ENCODE measurements at regions not wholly inside any gene's neighbourhood (a gene's known extent, or its start where the extent isn't known, plus 50 kb on each side); places are given as distances from the start of the nearest gene placed in this dataset.
"Not testable (repeated sequence)": the region's sequence is repeated elsewhere in the genome, so short reads cannot be mapped to it uniquely, and the experiment has no call there.

DNA sequence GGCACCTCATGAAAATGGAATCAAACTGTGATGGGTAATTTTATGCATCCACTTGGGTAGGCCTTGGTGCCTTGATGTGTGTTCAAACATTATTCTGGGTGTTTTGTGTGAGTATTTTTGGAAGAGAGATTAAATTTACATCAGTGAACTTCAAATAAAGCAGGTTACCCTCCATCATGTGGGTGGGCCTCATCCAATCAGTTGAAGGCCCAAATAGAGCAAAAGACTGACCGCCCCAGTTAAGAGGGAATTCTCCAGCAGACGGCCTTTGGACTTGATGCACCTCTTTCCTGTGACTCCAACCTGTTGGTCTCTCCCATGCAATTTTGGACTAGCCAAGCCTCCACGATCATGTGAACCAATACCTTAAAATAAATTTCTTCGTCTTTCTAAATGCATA is 97.7 kb upstream of the DPP6 start:
- Histone ChIP-seq H3K36me3 (no peaks in the 10 kb centered on the region), H3K27me3 (replicated peaks in 1 of 7) (no peaks in the 10 kb centered on the region), H3K4me3 (no peak overlapping the region), H3K4me1 (no peaks in the 10 kb centered on the region), H3K27ac (no peak overlapping the region), H3K9me3 (no peaks in the 10 kb centered on the region)
- no peak for DNase-seq
- TF ChIP-seq, protein P1, sequence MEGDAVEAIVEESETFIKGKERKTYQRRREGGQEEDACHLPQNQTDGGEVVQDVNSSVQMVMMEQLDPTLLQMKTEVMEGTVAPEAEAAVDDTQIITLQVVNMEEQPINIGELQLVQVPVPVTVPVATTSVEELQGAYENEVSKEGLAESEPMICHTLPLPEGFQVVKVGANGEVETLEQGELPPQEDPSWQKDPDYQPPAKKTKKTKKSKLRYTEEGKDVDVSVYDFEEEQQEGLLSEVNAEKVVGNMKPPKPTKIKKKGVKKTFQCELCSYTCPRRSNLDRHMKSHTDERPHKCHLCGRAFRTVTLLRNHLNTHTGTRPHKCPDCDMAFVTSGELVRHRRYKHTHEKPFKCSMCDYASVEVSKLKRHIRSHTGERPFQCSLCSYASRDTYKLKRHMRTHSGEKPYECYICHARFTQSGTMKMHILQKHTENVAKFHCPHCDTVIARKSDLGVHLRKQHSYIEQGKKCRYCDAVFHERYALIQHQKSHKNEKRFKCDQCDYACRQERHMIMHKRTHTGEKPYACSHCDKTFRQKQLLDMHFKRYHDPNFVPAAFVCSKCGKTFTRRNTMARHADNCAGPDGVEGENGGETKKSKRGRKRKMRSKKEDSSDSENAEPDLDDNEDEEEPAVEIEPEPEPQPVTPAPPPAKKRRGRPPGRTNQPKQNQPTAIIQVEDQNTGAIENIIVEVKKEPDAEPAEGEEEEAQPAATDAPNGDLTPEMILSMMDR (IDR thresholded peaks at IDR 0.05 in 8 of 11, conservative IDR thresholded peaks at IDR 0.05 in 3 of 11): no peak
- no peak for TF ChIP-seq POLR2A (IDR thresholded peaks at IDR 0.05)
- TF ChIP-seq POLR2AphosphoS5 (IDR thresholded peaks at IDR 0.05): no peak
- 89 to 94% (median 91%) methylated on average over 4 of the region's 4 CpGs for WGBS, 5 donors
- intact Hi-C loops (cut with DNase I; ENCODE audit: low total_unique reads): no loop called here

DNA sequence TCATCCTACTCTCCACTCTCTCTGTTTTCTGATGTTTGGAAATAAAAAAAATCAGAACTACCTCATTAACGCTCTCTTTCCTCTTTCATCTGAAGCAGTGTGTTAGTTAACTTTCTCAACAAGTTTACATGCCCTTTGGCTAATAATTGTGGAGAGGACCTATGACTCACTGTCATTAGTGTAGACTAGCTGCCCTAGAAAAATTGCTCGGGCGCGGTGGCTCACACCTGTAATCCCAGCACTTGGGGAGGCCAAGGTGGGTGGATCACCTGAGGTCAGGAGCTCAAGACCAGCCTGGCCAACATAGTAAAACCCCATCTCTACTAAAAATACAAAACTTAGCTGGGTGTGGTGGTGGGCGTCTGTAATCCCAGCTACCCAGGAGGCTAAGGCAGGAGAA is 94.5 kb upstream of the DPP6 start:
- H3K27ac ChIP-seq; DNase-seq; H3K27me3 ChIP-seq (replicated peaks in 1 of 7); H3K36me3 ChIP-seq; intact Hi-C loops (cut with DNase I; ENCODE audit: low total_unique reads); H3K4me3 ChIP-seq; H3K4me1 ChIP-seq; H3K9me3 ChIP-seq: not testable (repeated sequence)
- 79 to 90% (median 83%) methylated on average over 5 of the region's 5 CpGs for WGBS, 5 donors

DNA sequence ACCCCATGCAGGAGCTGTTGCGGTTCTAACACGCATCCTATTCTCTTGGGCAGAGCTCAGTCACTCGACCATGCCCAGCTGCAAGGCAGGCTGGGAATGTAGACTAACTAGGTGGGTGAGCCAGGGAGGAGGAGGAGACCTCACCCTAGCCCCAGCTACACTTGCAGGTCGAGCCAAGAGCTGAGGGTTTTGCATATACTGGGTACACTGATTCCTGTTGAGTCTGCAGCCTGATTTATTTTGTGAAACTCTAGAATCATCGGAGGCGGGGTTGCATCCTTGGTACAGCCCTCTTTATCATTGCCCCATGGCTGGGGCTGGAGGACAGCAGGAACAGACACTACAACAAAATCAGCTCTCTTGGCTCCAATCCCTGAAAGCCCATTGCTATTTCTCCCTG is 93.8 kb upstream of the DPP6 start:
- intact Hi-C loops (cut with DNase I; ENCODE audit: low total_unique reads); H3K4me3 ChIP-seq; DNase-seq; H3K27me3 ChIP-seq (replicated peaks in 1 of 7); H3K36me3 ChIP-seq; H3K27ac ChIP-seq; H3K9me3 ChIP-seq; H3K4me1 ChIP-seq: not testable (repeated sequence)
- WGBS, 5 donors: 55 to 78% (median 74%) methylated on average over 4 to 6 of the region's 6 CpGs

DNA sequence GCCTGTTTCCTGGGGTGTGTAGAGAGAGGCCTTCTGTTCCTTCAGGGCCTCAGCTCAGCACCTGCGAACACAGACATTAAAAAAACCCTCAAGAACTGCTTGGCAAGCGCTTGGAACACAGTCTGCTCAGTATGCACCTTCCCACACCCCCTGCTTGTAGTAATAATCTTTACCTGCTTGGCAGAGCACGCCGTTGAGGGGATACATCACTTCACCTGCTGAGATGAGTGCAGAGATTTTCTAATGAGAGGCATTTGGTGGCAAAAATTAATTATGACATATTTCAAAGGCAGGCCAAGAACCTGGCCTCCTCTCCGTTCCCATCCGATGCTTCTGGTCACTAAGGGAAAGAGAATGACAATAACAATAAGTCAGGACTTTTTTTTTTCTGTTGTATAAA is 93.4 kb upstream of the DPP6 start:
- H3K9me3 ChIP-seq; H3K27ac ChIP-seq; H3K36me3 ChIP-seq; H3K4me3 ChIP-seq; H3K27me3 ChIP-seq (replicated peaks in 1 of 7); H3K4me1 ChIP-seq; DNase-seq; intact Hi-C loops (cut with DNase I; ENCODE audit: low total_unique reads): not testable (repeated sequence)
- 69 to 88% (median 76%) methylated on average over 4 to 5 of the region's 6 CpGs for WGBS, 5 donors

DNA sequence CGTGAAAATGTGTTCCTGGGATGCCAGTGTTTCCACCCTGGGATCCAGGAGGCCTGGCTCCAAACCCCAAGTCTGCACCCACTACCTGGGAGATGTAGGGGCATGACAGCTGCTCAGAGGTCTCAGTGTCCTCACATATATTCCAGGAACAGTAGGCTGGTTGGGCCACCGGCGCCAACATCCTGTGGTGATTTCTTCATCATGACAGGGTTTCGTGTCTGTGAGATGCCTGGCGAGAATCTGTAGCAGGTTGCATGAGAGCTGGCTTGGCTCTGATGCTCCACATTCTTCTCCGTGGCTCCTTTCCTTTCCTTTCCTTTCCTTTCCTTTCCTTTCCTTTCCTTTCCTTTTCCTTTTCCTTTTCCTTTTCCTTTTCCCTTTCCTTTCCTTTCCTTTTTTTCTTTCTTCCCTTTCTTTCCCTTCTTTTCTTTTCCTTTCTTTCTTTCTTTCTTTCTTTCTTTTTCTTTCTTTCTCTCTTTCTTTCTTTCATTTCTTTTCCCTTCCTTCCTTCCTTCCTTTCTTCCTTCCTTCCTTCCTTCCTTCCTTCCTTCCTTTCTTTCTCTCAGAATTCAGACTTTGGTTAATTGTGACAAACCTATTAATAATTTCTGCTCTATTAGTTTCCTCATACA is 87.6 kb upstream of the DPP6 start:
- intact Hi-C loops (cut with DNase I; ENCODE audit: low total_unique reads); H3K4me3 ChIP-seq; H3K36me3 ChIP-seq; H3K27me3 ChIP-seq (replicated peaks in 1 of 7); DNase-seq; H3K27ac ChIP-seq; H3K4me1 ChIP-seq; H3K9me3 ChIP-seq: not testable (repeated sequence)
- 79 to 92% (median 86%) methylated on average over 5 to 6 of the region's 6 CpGs for WGBS, 5 donors

DNA sequence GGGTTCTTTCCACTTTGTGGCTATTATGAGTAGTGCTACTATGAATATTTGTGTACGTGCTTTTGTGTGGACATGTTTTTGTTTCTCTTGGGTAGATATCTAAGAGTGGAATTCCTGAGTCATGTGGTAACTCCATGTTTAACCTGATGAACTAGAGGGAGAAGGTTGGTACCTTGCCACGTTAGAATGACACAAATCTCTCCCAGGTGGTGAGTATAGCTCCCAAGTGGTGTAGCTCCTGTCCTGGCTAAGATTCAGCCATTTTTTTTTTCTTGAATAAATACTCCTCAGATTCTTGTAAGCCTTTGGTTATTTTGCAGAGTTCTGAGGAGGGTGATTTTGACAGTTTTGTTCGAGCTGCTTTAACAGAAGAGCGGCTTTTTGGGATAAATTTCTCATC is 83.2 kb upstream of the DPP6 start:
- H3K36me3 ChIP-seq; H3K9me3 ChIP-seq; H3K27ac ChIP-seq; DNase-seq; H3K4me3 ChIP-seq; H3K4me1 ChIP-seq; intact Hi-C loops (cut with DNase I; ENCODE audit: low total_unique reads); H3K27me3 ChIP-seq (replicated peaks in 1 of 7): not testable (repeated sequence)
- WGBS, 5 donors: 71 to 88% (median 74%) methylated on average over 2 to 3 of the region's 4 CpGs

DNA sequence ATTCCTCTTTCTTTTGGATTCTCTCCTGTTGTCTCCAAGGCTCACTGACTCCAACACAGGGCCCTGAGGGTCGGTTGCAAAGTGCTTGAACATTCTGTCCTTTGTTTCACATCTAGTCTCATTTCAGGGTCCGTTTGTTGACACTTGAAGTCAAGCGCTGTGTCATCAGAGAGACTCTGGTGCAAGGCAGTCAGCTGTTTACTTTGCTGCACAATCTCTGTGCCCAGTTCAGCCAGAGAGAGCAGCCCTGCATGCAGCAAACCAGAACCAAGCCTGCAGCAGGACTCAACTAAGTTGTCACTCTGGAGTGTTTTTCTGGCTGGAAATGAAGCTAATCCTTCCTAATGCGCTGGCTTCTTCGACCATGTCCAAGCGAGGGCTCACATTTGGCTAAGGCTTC is 77.6 kb upstream of the DPP6 start:
- H3K4me3 ChIP-seq; H3K27me3 ChIP-seq (replicated peaks in 1 of 7); intact Hi-C loops (cut with DNase I; ENCODE audit: low total_unique reads); H3K4me1 ChIP-seq; H3K36me3 ChIP-seq; DNase-seq; H3K9me3 ChIP-seq; H3K27ac ChIP-seq: not testable (repeated sequence)
- WGBS, 5 donors: 61 to 79% (median 68%) methylated on average over 6 of the region's 6 CpGs

DNA sequence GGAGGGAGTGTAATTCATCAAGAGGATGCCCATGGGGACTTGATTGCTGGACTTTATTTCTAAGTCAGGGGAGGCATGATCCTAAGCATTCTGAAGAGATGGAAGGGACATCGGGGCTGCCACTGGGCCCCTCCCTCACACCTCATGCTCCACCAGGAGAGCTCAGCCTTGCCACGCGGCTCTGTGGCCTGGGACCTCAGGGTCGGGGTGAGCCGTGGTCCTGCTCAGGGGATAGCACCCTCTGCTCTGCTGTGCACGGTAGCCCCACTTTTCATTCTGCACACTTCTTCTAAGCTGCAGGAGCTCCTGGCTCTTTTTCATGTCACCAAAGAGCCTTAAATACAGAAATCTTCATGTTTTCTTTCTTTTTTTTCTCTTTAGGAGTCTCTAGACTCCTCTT is 75.5 kb upstream of the DPP6 start:
- DNase-seq; H3K4me1 ChIP-seq; H3K27me3 ChIP-seq (replicated peaks in 1 of 7); H3K9me3 ChIP-seq; H3K36me3 ChIP-seq; H3K4me3 ChIP-seq; H3K27ac ChIP-seq; intact Hi-C loops (cut with DNase I; ENCODE audit: low total_unique reads): not testable (repeated sequence)
- 81 to 93% (median 85%) methylated on average over 6 of the region's 6 CpGs for WGBS, 5 donors

DNA sequence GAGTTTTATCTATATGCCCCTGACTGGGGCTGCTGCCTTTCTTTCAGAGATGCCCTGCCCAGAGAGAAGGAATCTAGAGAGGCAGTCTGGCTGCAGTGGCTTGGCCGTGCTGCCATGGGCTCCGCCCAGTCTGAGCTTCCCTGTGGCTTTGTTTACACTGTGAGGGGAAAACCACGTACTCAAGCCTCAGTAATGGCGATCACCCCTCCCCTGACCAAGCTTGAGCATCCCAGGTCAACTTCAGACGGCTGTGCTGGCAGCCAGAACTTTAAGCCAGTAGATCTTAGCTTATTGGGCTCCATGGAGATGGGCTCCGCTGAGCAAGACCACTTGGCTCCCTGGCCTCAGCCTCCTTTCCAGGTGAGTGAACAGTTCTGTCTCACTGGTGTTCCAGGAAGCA is 69.0 kb upstream of the DPP6 start:
- intact Hi-C loops (cut with DNase I; ENCODE audit: low total_unique reads); H3K36me3 ChIP-seq; DNase-seq; H3K27ac ChIP-seq; H3K4me1 ChIP-seq; H3K9me3 ChIP-seq; H3K4me3 ChIP-seq; H3K27me3 ChIP-seq (replicated peaks in 1 of 7): not testable (repeated sequence)
- 33 to 65% (median 53%) methylated on average over 5 to 6 of the region's 6 CpGs for WGBS, 5 donors

DNA sequence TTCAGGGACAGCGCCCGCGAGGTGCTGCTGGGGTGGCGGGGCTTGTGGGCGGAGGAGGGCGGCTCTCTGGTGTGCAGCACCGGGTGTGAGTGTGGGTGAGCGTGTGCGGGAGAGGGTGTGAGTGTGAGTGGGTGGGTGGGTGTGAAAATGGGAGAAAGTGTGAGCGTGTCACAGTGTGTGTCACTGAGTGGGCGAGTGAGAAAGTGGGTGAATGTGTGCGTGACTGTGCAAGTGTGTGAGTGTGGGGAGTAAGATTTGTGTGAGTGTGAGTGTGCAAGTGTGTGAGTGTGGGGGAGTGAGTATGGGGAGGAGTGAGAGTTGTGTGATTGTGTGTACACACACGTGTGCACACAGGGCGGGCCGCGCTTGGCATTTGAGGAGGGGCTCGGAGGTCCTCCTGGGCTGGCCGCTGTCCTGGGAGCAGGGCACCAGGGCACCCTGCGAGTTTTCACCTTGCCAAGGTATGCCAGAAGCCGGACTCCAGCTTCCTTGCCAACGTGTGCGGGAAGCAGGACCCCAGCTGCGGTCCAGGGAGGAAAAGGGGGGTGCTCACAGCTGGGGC is 63.1 kb upstream of the DPP6 start:
- intact Hi-C loops (cut with DNase I; ENCODE audit: low total_unique reads); H3K4me1 ChIP-seq; DNase-seq; H3K4me3 ChIP-seq; H3K9me3 ChIP-seq; H3K27ac ChIP-seq; H3K36me3 ChIP-seq; H3K27me3 ChIP-seq (replicated peaks in 1 of 7): not testable (repeated sequence)
- WGBS, 5 donors: 75 to 88% (median 84%) methylated on average over 13 to 16 of the region's 23 CpGs

Measured in spleen (tissue), 11 donors.